A673 (cell line): ENCODE measurements at regions not wholly inside any gene's neighbourhood (a gene's known extent, or its start where the extent isn't known, plus 50 kb on each side); places are given as distances from the start of the nearest gene placed in this dataset.

Experiments used
- BruUV-seq: library from RNA; stranded (reverse); fragments of 400-500 nt; replicated peaks from 2 replicates; lab custom pipeline; 2021; lab: Mats Ljungman, UMichigan
- CTCF ChIA-PET: fragments of 300-600 bp; sonication (Branson Sonifier 250); formaldehyde crosslinking; loops from one replicate; lab custom pipeline; 2022; ENCODE audit warnings: antibody characterized with exemption; lab: Charles Lee
- POLR2A ChIA-PET: fragments of 300-600 bp; sonication (Branson Sonifier 250); formaldehyde crosslinking; loops from one replicate; lab custom pipeline; 2022; ENCODE audit warnings: antibody characterized with exemption; ENCODE audit not compliant: low non-redundant PET; lab: Charles Lee
- DNase-seq: peaks from one replicate; pipeline ENCODE4 v3.0.0-alpha.2; 2015; ENCODE audit warnings: low spot score
- H3K27ac ChIP-seq: fragments of 200-600 bp; sonication (generic); 2 replicates; pipeline ENCODE4 v1.5.1; 2016; ENCODE audit warnings: mixed run types, low read depth, mild to moderate bottlenecking, mixed read lengths, antibody characterized with exemption, low read length; ENCODE audit not compliant: poor library complexity, severe bottlenecking
- H3K27me3 ChIP-seq: fragments of 200-600 bp; sonication (generic); replicated peaks from 2 replicates; pipeline ENCODE4 v1.6.1; 2017; ENCODE audit warnings: mixed run types, low read depth, mild to moderate bottlenecking, mixed read lengths, antibody characterized with exemption, low read length; ENCODE audit not compliant: insufficient read depth, poor library complexity
- H3K36me3 ChIP-seq: fragments of 200-600 bp; sonication (generic); 2 replicates; pipeline ENCODE4 v1.6.1; 2016; ENCODE audit warnings: mixed run types, mild to moderate bottlenecking, mixed read lengths, antibody characterized with exemption, low read length; ENCODE audit not compliant: insufficient read depth, poor library complexity, severe bottlenecking
- H3K4me1 ChIP-seq: fragments of 200-600 bp; sonication (generic); 2 replicates; pipeline ENCODE4 v1.6.1; 2017; ENCODE audit warnings: mixed run types, mild to moderate bottlenecking, mixed read lengths, antibody characterized with exemption, low read length; ENCODE audit not compliant: insufficient read depth, poor library complexity, severe bottlenecking
- H3K4me3 ChIP-seq: fragments of 200-600 bp; sonication (generic); 2 replicates; pipeline ENCODE4 v1.5.1; 2016; ENCODE audit warnings: low read depth, mixed run types, mild to moderate bottlenecking, mixed read lengths, low read length; ENCODE audit not compliant: poor library complexity, severe bottlenecking
- H3K9me3 ChIP-seq: fragments of 200-600 bp; sonication (generic); 2 replicates; pipeline ENCODE4 v1.6.1; 2016; ENCODE audit warnings: mixed run types, low read depth, mild to moderate bottlenecking, mixed read lengths, antibody characterized with exemption, low read length; ENCODE audit not compliant: poor library complexity, severe bottlenecking
- CTCF ChIP-seq: fragments of 300-800, 200-600 bp; sonication (generic); conservative IDR thresholded peaks from 2 replicates; pipeline ENCODE4 v1.5.1; 2017; ENCODE audit warnings: low read depth, mild to moderate bottlenecking, antibody characterized with exemption, low read length, moderate library complexity, mixed read lengths
- EZH2 ChIP-seq: fragments of 200-600 bp; sonication (generic); IDR thresholded peaks from 2 replicates; pipeline ENCODE4 v1.6.1; 2017; ENCODE audit warnings: borderline replicate concordance, low read depth, mild to moderate bottlenecking, mixed read lengths, antibody characterized with exemption, low read length; ENCODE audit not compliant: poor library complexity, severe bottlenecking
- intact Hi-C: fragments of 100-400 bp; cut with micrococcal nuclease; formaldehyde crosslinking; loops from one replicate; pipeline ENCODE4 v1.10.0; 2022; ENCODE audit not compliant: unreplicated experiment

DNA sequence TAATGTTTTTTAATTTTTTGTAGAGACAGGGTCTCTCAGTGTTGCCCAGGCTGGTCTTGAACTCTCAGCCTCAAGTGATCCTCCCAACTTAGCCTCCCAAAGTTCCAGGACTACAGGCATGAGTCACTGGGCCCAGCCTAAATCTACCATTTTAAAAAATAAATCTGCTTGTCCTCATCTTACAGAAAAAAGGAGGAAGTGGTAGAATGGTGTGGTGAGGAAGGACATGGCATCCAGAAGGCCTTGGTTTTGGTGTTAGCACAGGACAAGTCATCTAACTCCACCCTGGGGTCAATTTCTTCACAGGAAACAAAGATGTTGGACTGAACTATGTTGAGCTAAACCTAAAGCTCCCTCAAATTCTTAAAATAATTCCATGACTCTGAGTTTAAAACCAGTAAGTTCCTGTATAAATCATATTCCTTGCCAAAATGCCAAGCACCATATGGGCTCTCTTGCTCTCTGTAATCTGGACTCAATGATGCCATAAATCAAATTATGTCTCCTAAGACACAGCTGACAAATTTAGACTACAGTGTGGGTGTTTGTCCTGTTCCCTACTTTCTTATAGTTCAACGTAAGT, 253.9 kb upstream of the NOCT start:
- BruUV-seq: no TSS peak
- intact Hi-C loops: no loop called here
- Histone ChIP-seq H3K4me3 (no peak overlapping the region), H3K27ac (no peak overlapping the region), H3K36me3 (no peaks in the 10 kb centered on the region), H3K9me3 (no peaks in the 10 kb centered on the region), H3K4me1 (no peaks in the 10 kb centered on the region), H3K27me3 (no peaks in the 10 kb centered on the region)
- POLR2A ChIA-PET: no interaction called here
- no peak for DNase-seq
- no peak for TF ChIP-seq EZH2
- TF ChIP-seq CTCF: no peak
- CTCF ChIA-PET: no interaction called here

- H3K27ac ChIP-seq: no peak overlapping the region
- no TSS peak for BruUV-seq
- intact Hi-C loops: no loop called here
- H3K36me3 ChIP-seq: no peaks in the 10 kb centered on the region
- H3K4me1 ChIP-seq: no peaks in the 10 kb centered on the region
- H3K27me3 ChIP-seq: no peaks in the 10 kb centered on the region
- no peak overlapping the region for H3K4me3 ChIP-seq
- TF ChIP-seq EZH2: no peak
- no peak for TF ChIP-seq CTCF
- ChIA-PET CTCF (no interaction called here), POLR2A (no interaction called here)
- no peaks in the 10 kb centered on the region for H3K9me3 ChIP-seq
- DNase-seq: no peak
Measured at GRCh38 chr4:138759554-138759902, 256.1 kb upstream of the NOCT start.

- POLR2A ChIA-PET: no interaction called here
- H3K4me3 ChIP-seq: no peak overlapping the region
- intact Hi-C loops: no loop called here
- H3K9me3 ChIP-seq: no peaks in the 10 kb centered on the region
- no peaks in the 10 kb centered on the region for H3K4me1 ChIP-seq
- no peaks in the 10 kb centered on the region for H3K36me3 ChIP-seq
- no peak for DNase-seq
- TF ChIP-seq EZH2: no peak
- TF ChIP-seq CTCF: no peak
- CTCF ChIA-PET: no interaction called here
- H3K27me3 ChIP-seq: no peaks in the 10 kb centered on the region
- BruUV-seq: no TSS peak
- H3K27ac ChIP-seq: no peak overlapping the region
Measured at GRCh38 chr4:138758876-138759553, 256.6 kb upstream of the NOCT start.
